Daoy (cell line): ENCODE measurements at regions not wholly inside any gene's neighbourhood (a gene's known extent, or its start where the extent isn't known, plus 50 kb on each side); places are given as distances from the start of the nearest gene placed in this dataset.
"Not testable (repeated sequence)": the region's sequence is repeated elsewhere in the genome, so short reads cannot be mapped to it uniquely, and the experiment has no call there.

Source experiments
- DNase-seq: peaks from one replicate; pipeline ENCODE4 v3.0.0-alpha.2; 2015; ENCODE audit warnings: low read depth

DNA sequence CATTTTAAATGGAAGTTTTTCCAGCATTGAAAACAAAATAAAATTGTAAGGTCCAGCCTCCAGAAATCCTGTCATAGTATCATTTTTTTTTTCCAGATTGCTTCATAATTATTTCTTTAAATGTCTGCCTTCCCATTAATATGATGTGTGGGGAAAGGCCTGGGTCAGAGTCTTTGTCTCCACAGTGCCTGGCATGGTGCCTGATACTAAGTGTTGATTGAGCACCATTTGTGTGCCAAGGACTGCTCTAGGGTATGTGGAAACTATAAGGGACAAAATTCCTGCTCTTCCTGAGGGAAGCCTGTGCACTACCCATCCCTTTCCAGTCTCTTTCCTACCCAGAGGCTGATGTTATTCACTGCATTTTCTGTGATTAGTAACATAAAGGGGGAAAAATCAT is 53.1 kb upstream of the BEND4 start:
- DNase-seq = no peak

DNA sequence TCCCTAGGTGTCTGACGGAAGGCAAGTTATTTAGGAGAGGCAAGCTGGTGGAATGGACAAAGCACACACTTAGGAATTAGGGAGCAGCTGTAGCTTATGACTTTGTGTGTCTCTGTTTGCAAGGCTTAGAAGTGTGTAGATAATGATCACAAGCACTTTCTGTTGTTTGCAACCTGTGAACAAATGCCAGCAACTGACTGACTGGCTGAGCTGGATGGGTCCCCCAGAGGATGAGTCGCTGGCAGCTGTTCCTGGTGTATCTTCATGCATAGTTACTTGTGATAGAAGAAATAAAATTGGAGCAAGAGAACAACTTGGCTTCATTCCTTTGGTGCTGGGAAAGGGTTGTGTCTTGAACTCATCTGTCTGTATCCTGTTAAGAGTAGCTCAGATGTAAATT is 64.2 kb upstream of the BEND4 start:
- no peak for DNase-seq

DNA sequence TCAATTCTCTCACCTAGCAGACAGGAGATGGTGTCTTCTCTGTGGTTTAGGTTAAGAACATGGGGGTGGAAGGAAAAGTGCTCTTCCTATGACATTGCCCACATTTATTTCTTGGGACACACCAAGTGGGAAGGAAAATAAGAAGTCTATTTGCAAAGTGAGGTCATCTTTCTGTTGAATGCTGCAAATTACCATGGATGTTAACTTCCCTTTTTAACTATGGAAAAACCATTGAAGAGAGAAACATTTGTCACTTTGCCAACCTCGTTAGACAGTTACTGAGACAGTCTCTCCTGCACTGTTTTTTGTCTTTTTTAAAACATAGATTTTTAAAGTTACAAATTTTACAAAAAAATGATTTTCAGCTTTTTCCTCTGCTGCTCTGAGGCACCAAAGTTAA is 72.8 kb upstream of the BEND4 start:
- DNase-seq = no peak

DNA sequence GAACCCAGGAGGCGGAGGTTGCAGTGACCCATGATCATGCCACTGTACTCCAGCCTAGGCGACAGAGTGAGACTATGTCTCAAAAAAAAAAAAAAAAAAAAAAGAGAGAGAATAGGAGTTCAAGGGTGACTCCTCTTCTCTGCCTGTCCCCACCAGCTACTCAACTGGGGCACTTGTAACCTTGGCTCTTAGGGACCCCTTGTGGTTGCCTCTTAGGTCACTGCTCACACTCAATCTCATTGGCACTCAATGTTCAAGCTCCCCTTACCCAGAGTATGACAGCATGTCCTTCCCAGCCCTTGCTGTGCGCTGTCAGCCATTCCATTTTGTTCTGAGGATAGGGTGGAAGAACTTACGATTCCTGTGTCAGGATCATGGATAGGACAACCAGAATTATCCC is 82.4 kb upstream of the BEND4 start:
- no peak for DNase-seq

DNA sequence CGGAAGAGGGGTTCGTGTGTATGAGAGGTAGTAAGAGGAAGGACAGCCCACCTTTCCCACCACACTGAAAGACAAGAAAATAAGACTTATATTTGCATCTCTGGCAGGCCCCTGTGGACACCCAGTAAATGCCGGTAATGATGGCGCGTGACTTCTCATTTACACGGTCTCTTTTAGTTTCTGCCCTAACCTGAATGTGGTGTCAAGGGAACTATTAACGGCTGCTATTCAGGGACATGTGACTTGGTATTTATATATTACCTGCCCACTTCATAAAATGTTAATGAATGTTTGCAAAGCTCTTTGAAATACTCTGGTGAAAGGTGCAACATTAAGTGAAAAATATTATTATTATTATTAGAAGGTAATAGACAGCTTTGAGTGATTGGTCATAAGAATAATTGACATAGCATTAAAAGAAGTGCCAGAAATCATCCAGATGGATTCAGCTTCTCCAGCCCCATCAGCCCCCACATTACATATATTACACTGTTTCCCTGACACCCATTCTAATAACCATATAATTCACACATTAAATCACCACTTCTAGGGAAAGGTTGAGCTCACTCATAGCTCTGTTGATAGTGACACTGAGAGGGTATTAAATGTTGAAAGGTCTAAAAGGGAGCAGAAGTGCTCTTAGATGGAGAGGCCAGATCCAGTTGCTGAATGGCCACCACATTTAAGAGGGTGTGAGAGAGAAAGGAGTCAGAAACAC is 83.0 kb upstream of the BEND4 start:
- no peak for DNase-seq

DNA sequence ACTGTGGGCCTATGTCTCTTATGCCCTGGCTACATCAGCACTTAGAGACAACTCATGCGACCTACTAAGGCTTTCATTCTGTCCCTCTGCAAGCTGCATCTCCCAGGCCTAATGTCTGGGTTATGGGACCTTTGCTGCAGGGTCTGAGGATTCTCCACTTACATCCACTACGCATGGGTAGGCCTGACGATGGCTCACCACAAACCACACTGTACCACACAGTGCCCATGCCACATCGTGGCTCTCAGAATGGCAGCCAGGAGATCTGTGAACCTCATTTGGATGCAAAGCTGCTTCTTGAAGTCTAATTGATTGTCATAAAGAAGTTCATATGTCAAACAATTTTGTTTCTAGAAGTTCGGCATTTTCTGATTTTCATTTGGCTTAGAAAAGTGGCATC is 84.6 kb upstream of the BEND4 start:
- DNase-seq = no peak

DNA sequence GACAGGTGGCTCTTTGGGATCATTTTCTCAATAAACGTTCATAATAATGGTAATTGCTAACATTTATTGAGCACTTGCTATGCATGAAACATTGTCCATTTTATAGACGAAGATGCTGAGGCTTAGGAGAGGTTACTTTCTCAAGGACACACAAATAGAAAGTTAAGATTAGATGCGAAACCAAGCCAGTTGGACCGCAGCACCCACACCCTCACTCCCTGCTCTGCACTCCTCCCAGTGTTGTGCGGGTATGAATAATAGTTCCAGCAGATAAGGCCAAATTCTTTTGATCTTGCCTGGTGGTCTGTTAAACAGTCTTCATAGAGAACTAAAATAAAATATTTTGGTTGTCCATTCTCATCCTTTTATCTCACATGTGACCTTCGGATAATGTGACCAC is 85.0 kb upstream of the BEND4 start:
- no peak for DNase-seq

DNA sequence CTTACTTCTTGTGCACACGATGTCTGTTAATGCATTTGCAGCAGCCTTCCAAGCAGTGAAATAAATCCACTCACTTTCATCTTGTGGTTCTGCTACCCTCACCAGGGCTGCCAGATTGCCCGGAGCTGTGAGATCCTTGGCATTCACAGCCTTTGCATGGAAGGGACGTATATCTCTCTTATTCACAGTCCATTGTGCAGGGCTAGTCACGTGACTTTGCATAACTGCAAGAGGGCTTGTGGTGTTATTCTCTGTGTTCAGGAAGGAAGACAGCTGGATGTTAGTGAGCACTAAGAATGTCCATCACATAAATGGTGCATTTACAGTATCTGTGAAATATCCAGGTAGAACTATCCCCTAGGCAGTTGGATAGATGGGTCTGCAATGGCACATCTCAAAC is 96.5 kb upstream of the BEND4 start:
- DNase-seq = no peak

DNA sequence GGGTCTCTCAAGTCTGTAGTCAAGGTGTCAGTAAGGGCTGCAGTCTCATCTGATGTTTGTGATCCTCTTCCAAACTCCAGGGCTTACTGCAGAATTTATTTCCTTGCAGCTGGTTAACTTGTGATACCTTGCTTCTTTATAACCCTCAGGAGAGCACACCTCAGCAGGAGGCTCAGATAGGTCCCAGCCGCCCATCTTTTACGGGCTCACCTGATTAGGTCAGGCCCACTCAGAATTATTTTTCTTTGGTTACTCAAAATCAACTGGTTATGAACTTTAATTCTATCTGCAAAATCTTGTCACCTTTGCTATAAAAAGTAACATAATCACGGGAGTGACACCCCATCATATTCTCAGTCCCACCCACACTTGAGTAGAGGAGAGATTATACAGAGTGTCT is 99.9 kb upstream of the BEND4 start:
- no peak for DNase-seq

DNA sequence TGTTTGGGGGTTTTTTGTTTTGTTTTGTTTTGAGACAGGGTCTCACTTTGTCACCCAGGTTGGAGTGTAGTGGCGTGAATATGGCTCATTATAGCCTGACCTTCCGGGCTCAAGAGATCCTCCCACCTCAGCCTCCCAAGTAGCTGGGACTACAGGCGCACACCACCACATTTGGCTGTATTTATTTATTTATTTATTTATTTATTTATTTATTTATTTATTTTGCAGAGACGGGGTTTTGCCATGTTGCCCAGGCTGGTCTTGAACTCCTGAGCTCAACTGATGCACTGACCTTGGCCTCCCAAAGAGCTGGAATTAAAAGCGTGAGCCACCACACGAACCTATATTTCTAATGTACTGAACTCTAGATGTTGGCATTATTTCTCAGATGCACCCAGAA is 105.2 kb upstream of the BEND4 start:
- not testable (repeated sequence) for DNase-seq

DNA sequence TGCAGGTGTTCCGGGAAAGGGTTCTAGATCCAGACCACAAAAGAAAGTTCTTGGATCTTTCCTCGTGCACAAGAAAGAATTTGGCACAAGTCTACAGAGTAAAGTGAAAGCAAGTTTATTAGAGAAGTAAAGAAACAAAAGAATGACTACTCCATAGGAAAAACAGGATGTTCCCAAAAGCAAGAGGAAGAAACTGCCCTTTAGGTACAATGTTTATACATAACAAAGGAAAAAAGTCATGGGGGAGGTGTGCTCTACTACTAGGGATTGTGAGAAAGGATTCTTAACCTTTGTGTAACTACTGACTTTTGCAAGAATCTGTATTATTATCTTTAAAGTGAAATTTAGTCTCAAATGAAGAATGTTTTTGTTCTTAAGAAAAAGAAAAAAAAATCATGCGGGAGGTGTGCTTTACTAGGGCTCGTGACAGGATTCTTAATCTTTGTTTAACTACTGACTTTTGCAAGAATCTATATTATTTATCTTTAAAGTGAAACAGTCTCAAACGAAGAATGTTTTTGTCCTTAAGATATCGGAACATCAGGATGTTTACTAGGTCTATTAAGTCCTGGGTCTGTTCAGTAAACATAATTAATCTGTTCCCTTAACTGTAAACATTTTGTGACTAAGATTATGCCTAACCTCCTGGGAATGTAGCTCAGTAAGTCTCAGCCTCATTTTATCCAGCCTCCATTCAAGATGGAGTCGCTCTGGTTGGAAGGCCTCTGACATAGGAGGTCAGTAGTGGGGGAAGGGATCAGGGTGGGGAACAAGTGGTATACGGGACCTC is 110.4 kb upstream of the BEND4 start:
- DNase-seq = no peak

DNA sequence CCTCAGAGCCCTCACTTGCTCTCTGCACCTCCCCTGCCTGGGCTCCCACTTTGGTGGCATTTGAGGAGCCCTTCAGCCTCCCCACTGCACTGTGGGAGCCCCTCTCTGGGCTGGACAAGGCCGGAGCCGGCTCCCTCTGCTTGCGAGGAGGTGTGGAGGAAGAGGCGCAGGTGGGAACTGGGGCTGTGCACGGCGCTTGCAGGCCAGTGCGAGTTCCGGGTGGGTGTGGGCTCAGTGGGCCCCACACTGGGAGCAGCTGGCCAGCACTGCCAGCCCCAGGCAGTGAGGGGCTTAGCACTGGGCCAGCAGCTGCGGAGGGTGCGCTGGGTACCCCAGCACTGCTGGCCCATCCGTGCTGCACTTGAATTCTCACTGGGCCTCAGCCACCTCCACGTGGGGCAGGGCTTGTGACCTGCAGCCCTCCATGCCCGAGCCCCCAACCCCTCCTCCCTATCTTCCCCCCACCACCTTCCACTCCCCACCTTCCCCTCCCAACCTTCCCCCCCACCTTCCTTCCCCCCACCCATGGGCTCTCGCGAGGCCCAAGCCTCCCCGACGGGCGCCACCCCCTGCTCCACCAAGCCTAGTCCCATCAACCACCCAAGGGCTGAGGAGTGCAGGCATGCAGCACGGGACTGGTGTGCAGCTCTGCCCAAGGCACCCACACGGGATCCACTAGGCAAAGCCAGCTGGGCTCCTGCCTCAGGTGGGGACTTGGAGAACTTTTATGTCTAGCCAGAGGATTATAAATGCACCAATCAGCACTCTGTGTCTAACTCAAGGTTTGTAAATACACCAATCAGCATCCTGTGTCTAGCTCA is 113.5 kb upstream of the BEND4 start:
- DNase-seq = no peak

DNA sequence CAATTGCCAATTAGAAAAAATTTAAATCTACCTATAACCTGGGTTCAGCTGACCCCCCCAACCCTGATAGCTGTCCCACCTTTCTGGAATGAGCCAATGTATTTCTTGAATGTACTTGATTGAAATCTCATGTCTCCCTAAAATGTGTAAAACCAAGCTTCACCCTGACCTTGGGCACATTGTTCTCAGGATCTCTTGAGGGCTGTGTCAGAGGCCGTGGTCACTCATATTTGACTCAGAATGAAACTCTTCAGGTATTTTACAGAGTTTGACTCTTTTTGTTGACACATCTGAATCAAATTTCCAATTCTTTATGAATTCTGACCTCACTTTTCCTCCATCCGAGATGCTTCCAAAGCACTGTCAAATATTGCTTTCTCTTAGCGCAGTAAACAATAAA is 115.3 kb upstream of the BEND4 start:
- no peak for DNase-seq

DNA sequence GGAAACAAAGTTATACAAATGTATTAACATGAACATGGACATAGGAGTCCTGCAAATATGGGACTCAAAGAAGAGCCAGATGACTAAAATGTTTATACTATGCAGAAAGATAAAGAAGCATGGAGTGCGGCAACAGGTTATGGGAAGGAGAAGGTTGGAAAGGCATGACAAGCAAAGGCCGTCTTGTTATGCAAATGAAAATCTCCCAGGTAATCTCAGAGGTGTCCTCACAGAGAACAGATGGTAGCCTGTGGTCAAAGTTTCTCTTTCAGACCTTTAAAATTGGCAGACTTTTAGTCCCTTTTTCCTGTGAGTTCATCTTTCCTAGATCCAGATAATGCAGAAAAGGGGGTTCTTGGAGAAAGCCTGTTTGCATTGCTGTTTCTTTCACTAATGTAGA is 116.4 kb upstream of the BEND4 start:
- no peak for DNase-seq

DNA sequence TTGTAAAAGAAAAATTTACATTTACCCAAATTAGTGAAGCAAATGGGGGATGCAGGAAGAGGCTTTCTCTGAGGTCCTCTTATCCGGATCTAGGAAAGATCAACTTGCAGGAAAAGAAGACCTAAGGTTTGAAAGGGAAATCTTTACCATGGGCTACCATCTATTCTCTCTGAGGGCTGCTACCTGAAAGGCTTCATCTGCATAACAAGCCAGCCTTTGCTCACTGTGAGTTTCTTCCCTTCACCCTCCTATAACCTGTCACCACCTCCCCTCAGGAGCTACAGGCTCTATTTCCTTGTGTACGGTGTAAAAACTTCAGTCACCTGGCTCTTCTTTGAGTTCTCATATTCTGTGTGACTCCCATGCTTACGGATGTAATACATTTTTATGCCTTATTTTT is 118.6 kb upstream of the BEND4 start:
- DNase-seq = no peak

DNA sequence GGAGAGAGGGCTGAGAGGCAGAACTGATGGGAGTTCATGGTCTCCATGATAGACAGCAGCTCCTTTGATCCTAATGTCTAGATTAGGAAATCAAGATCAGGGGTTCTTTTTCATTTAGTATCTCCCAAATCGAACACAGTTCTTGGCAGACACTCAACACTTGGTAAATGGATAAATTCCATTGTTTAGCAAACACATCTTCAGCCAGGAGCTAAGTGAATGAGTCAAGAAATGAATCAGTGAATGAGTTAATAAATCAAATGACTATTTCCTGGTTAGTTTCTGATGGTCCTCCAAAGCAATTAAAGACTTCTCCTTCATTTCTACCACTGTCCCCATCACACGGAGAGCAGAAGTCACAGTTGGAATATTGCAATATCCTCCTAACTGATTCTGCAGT is 120.0 kb upstream of the SHISA3 start:
- no peak for DNase-seq

DNA sequence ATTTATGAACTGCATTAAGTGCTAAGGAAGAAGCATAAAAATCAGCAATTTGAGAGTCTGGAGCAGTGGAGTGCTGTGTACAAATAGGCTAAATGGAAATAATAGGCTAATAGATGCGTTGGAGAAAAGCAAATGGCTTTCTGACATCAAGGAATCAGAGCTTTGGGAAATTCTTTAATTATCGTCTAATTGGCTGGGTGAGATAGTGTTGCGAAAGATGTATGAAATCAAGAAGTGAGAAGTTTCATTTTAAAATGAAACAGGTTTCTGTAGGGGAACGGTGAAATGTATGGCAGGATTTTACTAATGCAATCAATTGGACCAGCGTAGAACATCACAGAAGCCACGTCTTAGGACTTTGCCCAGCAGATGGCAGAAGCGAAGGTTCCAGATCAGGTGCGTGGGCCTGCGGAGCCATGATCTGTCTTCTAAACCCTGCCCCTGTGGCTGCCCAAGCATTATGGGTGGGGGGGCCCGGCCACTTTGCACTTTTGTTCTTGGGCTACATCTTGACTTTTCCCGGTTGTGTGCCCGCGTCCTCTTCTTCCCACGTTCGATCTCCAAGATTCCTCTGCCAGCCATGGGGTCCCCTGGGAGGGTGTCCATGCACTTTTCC is 118.5 kb upstream of the SHISA3 start:
- DNase-seq = no peak

DNA sequence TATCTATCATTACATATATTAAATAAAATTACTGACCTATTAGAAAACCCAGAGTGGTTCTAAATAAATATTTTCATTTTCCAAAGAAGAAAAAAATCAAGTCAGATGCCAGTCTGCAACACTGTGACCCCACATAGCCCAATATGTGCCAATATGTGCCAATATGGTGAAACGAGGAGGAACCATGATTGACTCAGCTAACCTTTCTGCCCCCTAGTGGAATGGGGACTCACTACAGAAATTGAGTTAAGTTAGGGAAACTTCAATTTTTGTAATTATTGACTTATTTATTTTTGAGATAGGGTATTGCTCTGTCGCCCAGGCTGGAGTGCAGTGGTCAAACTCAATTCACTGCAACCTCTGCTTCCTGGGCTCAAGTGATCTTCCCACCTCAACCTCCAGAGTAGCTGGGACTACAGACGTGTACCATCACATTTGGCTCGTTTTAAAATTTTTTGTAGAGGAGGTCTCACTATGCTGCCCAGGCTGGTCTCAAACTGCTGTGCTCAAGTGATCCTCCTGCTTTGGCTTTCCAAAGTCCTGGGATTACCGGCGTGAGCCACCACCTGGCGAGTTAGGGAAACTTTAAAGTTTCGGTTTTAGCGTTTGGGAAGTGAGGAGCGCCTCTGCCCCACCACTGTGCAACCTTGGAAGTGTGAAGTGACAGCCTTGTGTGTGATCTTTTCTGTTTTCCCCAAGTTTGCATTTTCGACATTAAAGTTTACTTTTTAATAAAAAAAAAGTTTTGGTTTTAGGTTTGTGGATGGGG is 116.8 kb upstream of the SHISA3 start:
- peak; percentile 25 for DNase-seq

DNA sequence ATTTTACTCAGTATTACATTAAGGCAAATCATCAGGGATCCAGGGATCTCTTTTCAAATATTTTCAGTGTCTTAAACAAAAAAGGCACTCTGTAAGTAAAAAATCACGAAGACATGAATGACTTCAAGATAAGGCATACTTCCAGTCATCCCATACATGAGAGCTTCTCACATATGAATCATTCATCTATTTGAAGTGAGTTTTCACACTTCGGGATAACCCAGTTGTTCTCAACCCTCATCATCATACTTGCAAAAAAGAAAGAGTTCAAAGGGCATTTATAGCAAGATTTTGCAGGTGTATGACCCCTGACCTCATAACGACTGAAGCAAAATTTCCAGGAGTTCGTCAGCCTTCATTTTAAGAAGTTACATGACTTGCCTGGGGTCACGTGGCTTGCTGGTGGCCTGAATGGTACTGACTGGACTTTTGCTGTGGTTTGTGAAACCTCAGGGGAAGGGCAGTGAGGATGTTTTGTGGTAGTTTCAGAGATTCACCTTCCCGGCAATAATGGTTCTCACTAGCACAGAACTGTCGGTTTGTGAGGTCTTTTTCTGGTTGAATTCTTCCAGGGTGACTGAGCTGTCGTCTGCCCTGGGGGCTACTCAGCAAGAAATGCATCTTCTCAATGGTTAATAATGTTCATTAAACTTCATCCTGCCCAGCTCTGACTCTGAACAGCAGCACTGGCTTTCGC is 115.8 kb upstream of the SHISA3 start:
- DNase-seq = peak; percentile 41

DNA sequence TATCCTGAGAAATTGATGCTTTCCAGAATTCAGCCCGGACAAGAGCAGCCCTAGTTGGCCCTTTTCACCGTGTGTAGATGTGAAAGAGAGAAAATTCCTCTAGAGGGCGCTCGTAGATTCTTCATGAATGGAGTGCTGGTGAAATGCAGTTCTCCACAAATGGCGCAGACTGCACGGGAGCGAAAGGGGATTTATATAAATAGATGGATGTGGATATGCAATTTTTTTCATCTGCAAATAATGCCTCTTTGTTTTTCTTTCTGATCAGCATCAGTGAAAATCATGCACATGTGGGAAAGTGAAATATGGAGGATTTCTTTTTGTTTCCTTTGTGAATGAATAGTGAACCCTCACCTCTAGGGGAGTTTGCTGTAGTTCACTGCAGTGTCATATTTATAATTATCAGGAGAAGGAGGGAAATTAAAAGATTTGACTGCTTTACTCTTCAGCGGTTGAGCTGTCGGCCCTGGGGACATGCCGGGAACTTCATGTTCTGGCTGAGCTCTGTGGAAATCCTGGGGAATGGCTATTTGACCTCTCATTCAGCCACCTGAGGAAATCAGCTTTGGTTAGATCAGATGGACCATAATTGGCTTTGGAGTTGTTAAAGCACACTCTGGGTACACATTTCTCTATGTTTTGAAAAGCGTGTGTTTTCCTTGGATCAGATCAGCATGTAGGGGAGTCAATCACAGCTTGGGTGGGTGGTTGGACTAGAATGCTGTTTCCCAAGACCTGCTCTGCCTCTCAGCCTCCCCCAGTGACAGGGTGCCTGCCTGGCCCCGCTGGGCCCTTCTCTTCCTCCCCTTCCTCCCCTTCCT is 115.0 kb upstream of the SHISA3 start:
- DNase-seq = peak; percentile 67
